ENCODE measurements at regions not wholly inside any gene's neighbourhood (a gene's known extent, or its start where the extent isn't known, plus 50 kb on each side); places are given as distances from the start of the nearest gene placed in this dataset.

DNA sequence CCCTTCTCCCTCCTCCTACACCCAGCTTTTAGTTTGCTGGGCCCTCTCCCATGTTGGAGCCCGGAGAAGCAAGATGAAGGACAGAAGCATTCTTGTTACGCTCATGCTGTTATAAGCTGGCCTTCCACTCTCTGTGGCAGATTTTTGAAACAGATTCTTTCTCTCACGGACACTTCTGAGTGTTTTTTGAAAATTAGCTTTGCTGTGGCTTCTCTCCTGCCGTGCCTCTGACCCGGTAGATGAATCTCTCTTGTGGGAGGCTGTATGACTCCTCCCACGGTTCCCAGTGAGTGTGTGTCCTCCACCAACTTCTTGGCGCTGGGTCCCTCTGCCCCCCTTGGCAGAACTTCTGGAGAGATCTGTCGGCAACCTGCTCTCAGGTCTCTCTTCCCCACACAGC lies 269.3 kb upstream of the MYT1L start:
- TF ChIP-seq, protein P1, sequence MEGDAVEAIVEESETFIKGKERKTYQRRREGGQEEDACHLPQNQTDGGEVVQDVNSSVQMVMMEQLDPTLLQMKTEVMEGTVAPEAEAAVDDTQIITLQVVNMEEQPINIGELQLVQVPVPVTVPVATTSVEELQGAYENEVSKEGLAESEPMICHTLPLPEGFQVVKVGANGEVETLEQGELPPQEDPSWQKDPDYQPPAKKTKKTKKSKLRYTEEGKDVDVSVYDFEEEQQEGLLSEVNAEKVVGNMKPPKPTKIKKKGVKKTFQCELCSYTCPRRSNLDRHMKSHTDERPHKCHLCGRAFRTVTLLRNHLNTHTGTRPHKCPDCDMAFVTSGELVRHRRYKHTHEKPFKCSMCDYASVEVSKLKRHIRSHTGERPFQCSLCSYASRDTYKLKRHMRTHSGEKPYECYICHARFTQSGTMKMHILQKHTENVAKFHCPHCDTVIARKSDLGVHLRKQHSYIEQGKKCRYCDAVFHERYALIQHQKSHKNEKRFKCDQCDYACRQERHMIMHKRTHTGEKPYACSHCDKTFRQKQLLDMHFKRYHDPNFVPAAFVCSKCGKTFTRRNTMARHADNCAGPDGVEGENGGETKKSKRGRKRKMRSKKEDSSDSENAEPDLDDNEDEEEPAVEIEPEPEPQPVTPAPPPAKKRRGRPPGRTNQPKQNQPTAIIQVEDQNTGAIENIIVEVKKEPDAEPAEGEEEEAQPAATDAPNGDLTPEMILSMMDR (IDR thresholded peaks at IDR 0.05) = no peak
- no peak for TF ChIP-seq EZH2 (IDR thresholded peaks at IDR 0.05; ENCODE audit: borderline replicate concordance, insufficient read depth, low read depth, low read length, poor library complexity, severe bottlenecking)
